ENCODE measurements at regions not wholly inside any gene's neighbourhood (a gene's known extent, or its start where the extent isn't known, plus 50 kb on each side); places are given as distances from the start of the nearest gene placed in this dataset.

DNA sequence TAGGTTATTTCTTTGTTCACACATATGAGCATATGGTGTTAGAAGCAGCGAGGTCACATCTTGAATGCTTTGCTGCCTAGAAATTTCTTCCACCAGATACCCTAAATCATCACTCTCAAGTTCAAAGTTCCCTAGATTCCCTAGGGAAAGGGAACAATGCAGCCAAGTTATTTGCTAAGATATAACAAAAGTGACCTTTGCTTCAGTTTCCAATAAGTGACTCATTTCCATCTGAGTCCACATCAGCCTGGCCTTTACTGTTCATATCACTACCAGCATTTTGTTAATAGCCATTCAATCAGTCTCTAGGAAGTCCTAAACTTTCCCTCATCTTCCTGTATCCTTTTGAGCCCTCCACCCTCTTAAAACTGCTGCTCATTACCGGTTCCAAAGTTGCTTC lies 1502.5 kb downstream of the KCNT2 start:
- Histone ChIP-seq H3K4me3 (no peak overlapping the region), H3K36me3 (no peaks in the 10 kb centered on the region), H3K27ac (no peak overlapping the region), H3K27me3 (no peaks in the 10 kb centered on the region), H3K9me3 (no peaks in the 10 kb centered on the region), H3K4me1 (no peaks in the 10 kb centered on the region)
- ATAC-seq: no peak
- intact Hi-C loops (cut with DNase I; ENCODE audit: low total_unique reads) (no loop called here), in situ Hi-C loops (cut with MboI; ENCODE audit: low sequenced_read_pairs in 4 of 4) (no loop called here)
- no peak for TF ChIP-seq POLR2A (IDR thresholded peaks at IDR 0.05)
- TF ChIP-seq, protein P1, sequence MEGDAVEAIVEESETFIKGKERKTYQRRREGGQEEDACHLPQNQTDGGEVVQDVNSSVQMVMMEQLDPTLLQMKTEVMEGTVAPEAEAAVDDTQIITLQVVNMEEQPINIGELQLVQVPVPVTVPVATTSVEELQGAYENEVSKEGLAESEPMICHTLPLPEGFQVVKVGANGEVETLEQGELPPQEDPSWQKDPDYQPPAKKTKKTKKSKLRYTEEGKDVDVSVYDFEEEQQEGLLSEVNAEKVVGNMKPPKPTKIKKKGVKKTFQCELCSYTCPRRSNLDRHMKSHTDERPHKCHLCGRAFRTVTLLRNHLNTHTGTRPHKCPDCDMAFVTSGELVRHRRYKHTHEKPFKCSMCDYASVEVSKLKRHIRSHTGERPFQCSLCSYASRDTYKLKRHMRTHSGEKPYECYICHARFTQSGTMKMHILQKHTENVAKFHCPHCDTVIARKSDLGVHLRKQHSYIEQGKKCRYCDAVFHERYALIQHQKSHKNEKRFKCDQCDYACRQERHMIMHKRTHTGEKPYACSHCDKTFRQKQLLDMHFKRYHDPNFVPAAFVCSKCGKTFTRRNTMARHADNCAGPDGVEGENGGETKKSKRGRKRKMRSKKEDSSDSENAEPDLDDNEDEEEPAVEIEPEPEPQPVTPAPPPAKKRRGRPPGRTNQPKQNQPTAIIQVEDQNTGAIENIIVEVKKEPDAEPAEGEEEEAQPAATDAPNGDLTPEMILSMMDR (IDR thresholded peaks at IDR 0.05 in 4 of 5, conservative IDR thresholded peaks at IDR 0.05 in 1 of 5): no peak
- DNase-seq: no peak

DNA sequence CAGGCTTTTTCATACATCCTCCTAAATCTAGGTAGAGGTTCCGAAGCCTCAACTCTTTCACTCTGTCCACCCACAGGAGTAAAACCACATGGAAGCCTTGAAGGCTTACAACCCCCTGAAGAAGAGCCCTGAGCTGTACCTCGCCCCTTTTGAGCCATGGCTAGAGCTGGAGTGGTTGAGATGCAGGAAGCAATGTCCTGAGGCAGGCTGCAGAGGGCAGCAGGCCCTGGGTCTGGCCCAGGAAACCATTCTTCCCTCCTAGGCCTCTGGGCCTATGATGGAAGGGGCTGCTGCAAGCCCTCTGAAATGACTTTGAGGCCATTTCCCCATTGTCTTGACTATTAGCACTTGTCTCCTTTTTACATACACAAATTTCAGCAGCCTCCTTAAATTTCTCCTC lies 1503.0 kb downstream of the KCNT2 start:
- no peaks in the 10 kb centered on the region for H3K9me3 ChIP-seq
- no peak for TF ChIP-seq POLR2A (IDR thresholded peaks at IDR 0.05)
- H3K36me3 ChIP-seq: no peaks in the 10 kb centered on the region
- no peak for ATAC-seq
- H3K27me3 ChIP-seq: no peaks in the 10 kb centered on the region
- no peak overlapping the region for H3K4me3 ChIP-seq
- no peak overlapping the region for H3K27ac ChIP-seq
- intact Hi-C loops (cut with DNase I; ENCODE audit: low total_unique reads): no loop called here
- DNase-seq: no peak
- H3K4me1 ChIP-seq: no peaks in the 10 kb centered on the region
- in situ Hi-C loops (cut with MboI; ENCODE audit: low sequenced_read_pairs in 4 of 4): no loop called here

DNA sequence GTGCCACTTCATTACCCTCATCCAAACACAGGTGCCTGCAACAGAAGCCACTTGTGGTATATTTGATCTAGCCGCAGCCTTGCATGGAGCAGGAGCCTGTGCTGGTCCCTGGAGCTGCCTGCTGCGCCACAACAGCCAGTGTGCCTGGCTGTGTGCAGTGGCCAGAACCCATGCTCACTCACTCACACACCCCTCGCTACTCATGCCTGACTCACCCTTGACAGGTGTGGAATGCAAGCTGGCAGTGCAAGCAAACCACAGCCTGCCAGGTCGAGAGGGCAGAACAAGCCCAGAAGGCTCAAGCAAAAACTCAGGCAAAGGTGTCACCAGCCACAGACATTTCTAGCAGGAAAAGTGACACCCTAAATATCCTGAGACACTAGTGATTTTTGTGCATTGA lies 1510.9 kb downstream of the KCNT2 start:
- no peak overlapping the region for H3K4me3 ChIP-seq
- intact Hi-C loops (cut with DNase I; ENCODE audit: low total_unique reads) (no loop called here), in situ Hi-C loops (cut with MboI; ENCODE audit: low sequenced_read_pairs in 4 of 4) (no loop called here)
- ATAC-seq (no peak), DNase-seq (peak in 1 of 2 donors; percentile 6)
- H3K9me3 ChIP-seq: no peaks in the 10 kb centered on the region
- H3K27me3 ChIP-seq: no peaks in the 10 kb centered on the region
- H3K4me1 ChIP-seq: no peaks in the 10 kb centered on the region
- H3K36me3 ChIP-seq: no peaks in the 10 kb centered on the region
- no peak overlapping the region for H3K27ac ChIP-seq
- TF ChIP-seq POLR2A (IDR thresholded peaks at IDR 0.05): no peak
- TF ChIP-seq, protein P1 (IDR thresholded peaks at IDR 0.05 in 4 of 5, conservative IDR thresholded peaks at IDR 0.05 in 1 of 5): no peak

DNA sequence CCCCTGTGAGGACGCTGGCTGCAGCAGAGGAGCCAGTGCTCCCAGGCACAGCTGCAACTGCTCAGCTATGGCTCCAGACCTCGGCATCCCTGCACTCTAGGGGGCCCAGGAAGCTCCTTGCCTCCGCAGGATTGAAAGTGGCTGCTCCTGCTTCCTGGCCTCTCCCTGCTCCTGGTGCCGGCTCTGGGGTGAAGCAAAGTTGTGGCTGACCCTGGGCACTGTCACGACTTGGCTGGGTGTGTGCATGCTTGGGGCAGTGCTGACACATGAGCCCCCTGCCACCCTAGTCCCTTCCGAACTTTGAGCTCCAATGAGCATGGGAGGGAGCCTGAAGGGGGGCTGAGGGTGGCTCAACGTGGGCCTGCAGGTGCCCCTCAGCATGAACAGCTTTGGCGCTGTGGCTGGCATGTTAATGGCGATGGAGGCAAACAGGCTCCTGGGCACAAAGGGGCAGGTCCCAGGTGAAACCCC lies 1512.2 kb downstream of the KCNT2 start:
- DNase-seq: no peak
- ATAC-seq: no peak
- intact Hi-C loops (cut with DNase I; ENCODE audit: low total_unique reads): no loop called here

DNA sequence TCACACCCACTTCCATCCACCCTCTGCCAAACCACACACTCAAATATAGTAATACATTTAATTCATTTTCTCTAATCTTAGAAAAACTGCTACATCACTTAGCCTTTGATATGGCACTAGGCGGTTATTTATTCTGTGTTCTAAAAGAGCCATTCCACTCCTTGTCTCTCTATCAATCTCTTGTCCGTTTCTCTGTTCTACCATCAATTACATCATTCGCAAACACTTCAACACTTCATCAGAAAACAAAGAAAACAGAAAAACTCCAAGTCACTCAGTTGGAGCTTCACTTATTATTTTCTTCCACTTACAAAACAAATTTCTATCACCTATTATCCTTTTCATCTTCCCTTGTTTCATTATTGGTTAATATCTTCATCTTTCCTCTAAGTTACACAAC lies 1523.0 kb downstream of the KCNT2 start:
- intact Hi-C loops (cut with DNase I; ENCODE audit: low total_unique reads): no loop called here
- no peak overlapping the region for H3K27ac ChIP-seq
- no peaks in the 10 kb centered on the region for H3K9me3 ChIP-seq
- ATAC-seq (no peak), DNase-seq (no peak)
- no peak overlapping the region for H3K4me3 ChIP-seq
- no peaks in the 10 kb centered on the region for H3K4me1 ChIP-seq
- no peaks in the 10 kb centered on the region for H3K27me3 ChIP-seq
- in situ Hi-C loops (cut with MboI; ENCODE audit: low sequenced_read_pairs in 4 of 4): no loop called here
- H3K36me3 ChIP-seq: no peaks in the 10 kb centered on the region
- no peak for TF ChIP-seq POLR2A (IDR thresholded peaks at IDR 0.05)
- TF ChIP-seq, protein P1 (IDR thresholded peaks at IDR 0.05 in 4 of 5, conservative IDR thresholded peaks at IDR 0.05 in 1 of 5): no peak

More for the DNA sequence above, 1512.2 kb downstream of the KCNT2 start:
- in situ Hi-C loops (cut with MboI; ENCODE audit: low sequenced_read_pairs in 4 of 4): no loop called here
- H3K27ac ChIP-seq: no peak overlapping the region
- H3K27me3 ChIP-seq: no peaks in the 10 kb centered on the region
- no peak for TF ChIP-seq POLR2A (IDR thresholded peaks at IDR 0.05)
- TF ChIP-seq, protein P1 (IDR thresholded peaks at IDR 0.05 in 4 of 5, conservative IDR thresholded peaks at IDR 0.05 in 1 of 5): no peak
- H3K4me3 ChIP-seq: no peak overlapping the region
- no peaks in the 10 kb centered on the region for H3K4me1 ChIP-seq
- no peaks in the 10 kb centered on the region for H3K36me3 ChIP-seq
- no peaks in the 10 kb centered on the region for H3K9me3 ChIP-seq
